PC-9 (cell line): ENCODE measurements at regions not wholly inside any gene's neighbourhood (a gene's known extent, or its start where the extent isn't known, plus 50 kb on each side); places are given as distances from the start of the nearest gene placed in this dataset.

Experiments
- BruUV-seq: library from RNA; stranded (reverse); fragments of 400-500 nt; replicated peaks from 2 replicates; lab custom pipeline; 2021; lab: Mats Ljungman, UMichigan
- CTCF ChIA-PET: fragments of 300-600 bp; sonication (Branson Sonifier 250); formaldehyde crosslinking; loops from one replicate; lab custom pipeline; 2022; ENCODE audit warnings: antibody characterized with exemption; lab: Charles Lee
- POLR2A ChIA-PET: fragments of 300-600 bp; sonication (Branson Sonifier 250); formaldehyde crosslinking; loops from one replicate; lab custom pipeline; 2022; ENCODE audit warnings: antibody characterized with exemption; ENCODE audit not compliant: unreplicated experiment; lab: Charles Lee
- DNase-seq, 2 experiments: peaks; one replicate each; pipeline versions ENCODE4 v3.0.0 to v3.0.0-alpha.2; 2015 to 2022; ENCODE audit warnings: mixed read lengths in 1 of 2
- H2AFZ ChIP-seq: fragments of 200-600 bp; sonication (generic); 2 replicates; pipeline ENCODE4 v1.8.1; 2017; ENCODE audit warnings: antibody characterized with exemption
- H3F3A ChIP-seq: fragments of 200-600 bp; sonication (generic); 2 replicates; pipeline ENCODE4 v1.8.1; 2017; ENCODE audit warnings: antibody characterized with exemption, mild to moderate bottlenecking, low read depth; ENCODE audit not compliant: insufficient read depth
- H3K27ac ChIP-seq: fragments of 200-600 bp; sonication (generic); 2 replicates; pipeline ENCODE4 v1.6.1; 2016; ENCODE audit warnings: mixed run types
- H3K27me3 ChIP-seq: fragments of 200-600 bp; sonication (generic); 2 replicates; pipeline ENCODE4 v1.6.1; 2016; ENCODE audit warnings: low read depth, mixed run types; ENCODE audit not compliant: insufficient read depth
- H3K36me3 ChIP-seq: fragments of 200-600 bp; sonication (generic); 2 replicates; pipeline ENCODE4 v1.6.1; 2016; ENCODE audit warnings: low read depth, mixed run types
- H3K4me1 ChIP-seq: fragments of 200-600 bp; sonication (generic); replicated peaks from 2 replicates; pipeline ENCODE4 v1.6.1; 2016; ENCODE audit warnings: mixed run types; ENCODE audit not compliant: insufficient read depth
- H3K4me2 ChIP-seq: fragments of 200-600 bp; sonication (generic); 2 replicates; pipeline ENCODE4 v1.6.1; 2017; ENCODE audit warnings: mixed run types
- H3K4me3 ChIP-seq: fragments of 200-600 bp; sonication (generic); 2 replicates; pipeline ENCODE4 v1.6.1; 2016; ENCODE audit warnings: mixed run types
- H3K79me2 ChIP-seq: fragments of 200-600 bp; sonication (generic); 2 replicates; pipeline ENCODE4 v1.6.1; 2017; ENCODE audit warnings: low read depth, mixed run types
- H3K9me2 ChIP-seq: fragments of 200-600 bp; sonication (generic); 2 replicates; pipeline ENCODE4 v1.8.1; 2017; ENCODE audit warnings: mild to moderate bottlenecking; ENCODE audit not compliant: insufficient read depth
- H3K9me3 ChIP-seq: fragments of 200-600 bp; sonication (generic); 2 replicates; pipeline ENCODE4 v1.8.1; 2016; ENCODE audit warnings: low read depth; ENCODE audit not compliant: insufficient read depth
- H4K20me1 ChIP-seq: fragments of 200-600 bp; sonication (generic); 2 replicates; pipeline ENCODE4 v1.8.1; 2017; ENCODE audit not compliant: insufficient read depth
- EZH2 ChIP-seq: fragments of 200-600 bp; sonication (generic); IDR thresholded peaks from 2 replicates; pipeline ENCODE4 v1.8.0; 2017; ENCODE audit warnings: antibody characterized with exemption, low read depth
- intact Hi-C: fragments of 100-400 bp; cut with micrococcal nuclease; formaldehyde crosslinking; loops from one replicate; pipeline ENCODE4 v1.10.0; 2022; ENCODE audit not compliant: unreplicated experiment
- TF ChIP-seq, protein P1 (sequence below): fragments of 200-600 bp; sonication (generic); conservative IDR thresholded peaks from 2 replicates; pipeline ENCODE4 v1.6.1; 2017; ENCODE audit warnings: mixed run types, antibody characterized with exemption, mild to moderate bottlenecking, moderate library complexity

DNA sequence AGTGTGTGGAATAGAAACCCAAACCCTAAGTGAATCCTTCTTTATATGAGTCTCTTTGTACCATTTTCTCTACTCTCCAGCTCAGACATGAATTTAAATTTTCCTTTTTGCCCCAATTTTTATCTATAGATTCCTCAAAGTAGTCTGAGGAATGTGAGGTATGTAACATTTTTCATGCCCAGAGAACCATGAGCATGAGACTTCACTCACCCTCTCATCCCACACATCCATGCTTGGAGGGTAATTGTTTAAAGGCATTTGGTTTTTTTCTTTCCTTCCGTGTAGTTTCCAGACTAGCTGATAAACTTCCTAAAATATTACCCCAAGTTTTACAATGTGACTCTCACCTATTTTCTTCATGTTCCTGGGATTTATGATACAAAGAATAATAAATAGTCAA, 2056.8 kb upstream of the CELF4 start:
- Histone ChIP-seq H3K27ac (no peak overlapping the region), H3F3A (no peaks in the 10 kb centered on the region), H3K4me3 (no peak overlapping the region), H3K36me3 (no peaks in the 10 kb centered on the region), H3K4me1 (peaks cover 16% of the 10 kb centered on the region), H3K27me3 (no peaks in the 10 kb centered on the region), H3K9me3 (no peaks in the 10 kb centered on the region), H3K79me2 (no peaks in the 10 kb centered on the region), H3K9me2 (no peaks in the 10 kb centered on the region), H4K20me1 (no peaks in the 10 kb centered on the region), H2AFZ (no peak overlapping the region), H3K4me2 (no peak overlapping the region)
- TF ChIP-seq, protein P1, sequence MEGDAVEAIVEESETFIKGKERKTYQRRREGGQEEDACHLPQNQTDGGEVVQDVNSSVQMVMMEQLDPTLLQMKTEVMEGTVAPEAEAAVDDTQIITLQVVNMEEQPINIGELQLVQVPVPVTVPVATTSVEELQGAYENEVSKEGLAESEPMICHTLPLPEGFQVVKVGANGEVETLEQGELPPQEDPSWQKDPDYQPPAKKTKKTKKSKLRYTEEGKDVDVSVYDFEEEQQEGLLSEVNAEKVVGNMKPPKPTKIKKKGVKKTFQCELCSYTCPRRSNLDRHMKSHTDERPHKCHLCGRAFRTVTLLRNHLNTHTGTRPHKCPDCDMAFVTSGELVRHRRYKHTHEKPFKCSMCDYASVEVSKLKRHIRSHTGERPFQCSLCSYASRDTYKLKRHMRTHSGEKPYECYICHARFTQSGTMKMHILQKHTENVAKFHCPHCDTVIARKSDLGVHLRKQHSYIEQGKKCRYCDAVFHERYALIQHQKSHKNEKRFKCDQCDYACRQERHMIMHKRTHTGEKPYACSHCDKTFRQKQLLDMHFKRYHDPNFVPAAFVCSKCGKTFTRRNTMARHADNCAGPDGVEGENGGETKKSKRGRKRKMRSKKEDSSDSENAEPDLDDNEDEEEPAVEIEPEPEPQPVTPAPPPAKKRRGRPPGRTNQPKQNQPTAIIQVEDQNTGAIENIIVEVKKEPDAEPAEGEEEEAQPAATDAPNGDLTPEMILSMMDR = no peak
- TF ChIP-seq EZH2 = no peak
- DNase-seq = no peak
- no TSS peak for BruUV-seq
- intact Hi-C loops = no loop called here
- CTCF ChIA-PET = no interaction called here
- POLR2A ChIA-PET = no interaction called here

DNA sequence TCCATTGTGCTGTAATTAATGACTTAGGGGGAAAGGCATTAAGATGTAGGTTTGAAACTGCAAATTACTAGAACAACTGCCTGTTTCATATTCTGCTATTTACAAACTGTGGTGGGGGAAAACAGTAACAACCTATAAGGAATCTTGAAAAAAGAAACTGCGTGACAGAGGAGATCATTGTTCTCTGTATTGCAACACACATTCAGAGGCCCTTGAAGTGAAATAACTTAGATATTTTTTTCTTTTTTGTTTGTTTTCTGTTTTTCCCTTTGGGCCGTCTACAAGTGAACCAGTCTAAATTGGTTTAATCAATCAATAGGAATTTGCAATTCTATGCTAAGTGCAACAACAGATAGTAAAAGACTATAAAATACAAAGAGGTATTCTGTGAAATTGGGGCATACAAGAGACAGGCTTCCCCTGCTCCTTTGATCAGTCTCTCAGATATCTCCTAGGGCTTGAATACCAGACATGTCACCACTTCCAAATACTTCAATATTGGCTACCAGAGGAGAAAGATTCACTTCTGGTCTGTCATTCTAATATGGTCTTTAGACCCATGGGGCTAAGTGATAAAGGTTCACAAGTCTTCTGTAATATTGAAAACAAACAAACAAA, 2055.1 kb upstream of the CELF4 start:
- Histone ChIP-seq H3K4me3 (no peak overlapping the region), H3F3A (no peaks in the 10 kb centered on the region), H2AFZ (no peak overlapping the region), H3K27ac (no peak overlapping the region), H3K4me1 (peaks cover 16% of the 10 kb centered on the region), H3K9me2 (no peaks in the 10 kb centered on the region), H3K79me2 (no peaks in the 10 kb centered on the region), H3K27me3 (no peaks in the 10 kb centered on the region), H3K9me3 (no peaks in the 10 kb centered on the region), H3K4me2 (no peak overlapping the region), H4K20me1 (no peaks in the 10 kb centered on the region), H3K36me3 (no peaks in the 10 kb centered on the region)
- intact Hi-C loops = no loop called here
- BruUV-seq = no TSS peak
- ChIA-PET CTCF (no interaction called here), POLR2A (no interaction called here)
- no peak for DNase-seq
- TF ChIP-seq EZH2 = no peak
- TF ChIP-seq, protein P1 = no peak

DNA sequence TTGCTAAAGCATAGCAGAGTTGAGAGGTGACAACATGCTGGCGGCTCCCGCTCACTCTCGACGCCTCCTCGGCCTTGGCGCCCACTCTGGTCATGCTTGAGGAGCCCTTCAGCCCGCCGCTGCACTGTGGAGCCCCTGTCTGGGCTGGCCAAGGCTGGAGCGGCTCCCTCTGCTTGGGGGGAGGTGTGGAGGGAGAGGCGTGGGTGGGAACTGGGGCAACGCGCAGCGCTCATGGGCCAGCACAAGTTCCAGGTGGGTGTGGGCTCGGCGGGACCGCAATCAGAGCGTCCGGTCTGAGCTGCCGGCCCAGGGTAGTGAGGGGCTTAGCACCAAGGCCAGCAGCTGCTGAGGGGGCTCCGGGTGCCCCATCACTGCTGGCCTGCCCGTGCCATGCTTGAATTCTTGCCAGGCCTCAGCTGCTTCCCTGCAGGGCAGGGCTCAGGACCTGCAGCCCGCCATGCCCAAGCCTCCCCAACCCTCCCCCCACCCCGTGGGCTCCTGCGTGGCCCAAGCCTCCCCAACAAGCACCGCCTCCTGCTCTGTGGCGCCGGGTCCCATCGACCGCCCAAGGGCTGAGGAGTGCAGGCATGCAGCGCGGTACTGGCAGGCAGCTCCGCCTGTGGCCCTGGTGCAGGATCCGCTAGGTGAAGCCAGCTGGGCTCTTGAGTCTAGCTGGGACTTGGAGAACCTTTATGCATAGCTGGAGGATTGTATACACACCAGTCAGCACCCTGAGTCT, 2052.8 kb upstream of the CELF4 start:
- no peaks in the 10 kb centered on the region for H3K4me1 ChIP-seq
- POLR2A ChIA-PET = no interaction called here
- intact Hi-C loops = no loop called here
- no peaks in the 10 kb centered on the region for H3K9me2 ChIP-seq
- H3K9me3 ChIP-seq = no peaks in the 10 kb centered on the region
- no peaks in the 10 kb centered on the region for H3F3A ChIP-seq
- no peak overlapping the region for H3K27ac ChIP-seq
- no peak for DNase-seq
- no peaks in the 10 kb centered on the region for H3K79me2 ChIP-seq
- H3K27me3 ChIP-seq = no peaks in the 10 kb centered on the region
- TF ChIP-seq, protein P1 = no peak
- no peak for TF ChIP-seq EZH2
- H2AFZ ChIP-seq = no peak overlapping the region
- no TSS peak for BruUV-seq
- H3K36me3 ChIP-seq = no peaks in the 10 kb centered on the region
- H3K4me3 ChIP-seq = no peak overlapping the region
- H4K20me1 ChIP-seq = no peaks in the 10 kb centered on the region
- CTCF ChIA-PET = no interaction called here
- H3K4me2 ChIP-seq = no peak overlapping the region
